ENCODE measurements at regions not wholly inside any gene's neighbourhood (a gene's known extent, or its start where the extent isn't known, plus 50 kb on each side); places are given as distances from the start of the nearest gene placed in this dataset.
A peak's percentile ranks its signal among the peaks of the same experiment; 100 is the strongest.

- Histone ChIP-seq H3K79me2 (ENCODE audit: control insufficient read depth, insufficient read depth, low read length) (no peaks in the 10 kb centered on the region), H3K4me3 (no peak overlapping the region), H3K4me2 (ENCODE audit: insufficient read depth, low read length) (no peak overlapping the region), H4K20me1 (replicated peaks; ENCODE audit: control insufficient read depth, insufficient read depth, low read length) (no peaks in the 10 kb centered on the region), H3K4me1 (replicated peaks in 1 of 2; ENCODE audit: control insufficient read depth in 2 of 2, insufficient read depth in 2 of 2, low read length in 2 of 2) (no peaks in the 10 kb centered on the region; a peak in 1 of 5 replicates), H3K27me3 (ENCODE audit: control insufficient read depth in 2 of 2, insufficient read depth in 2 of 2, low read length in 2 of 2) (no peaks in the 10 kb centered on the region), H3K36me3 (ENCODE audit: control insufficient read depth, insufficient read depth, low read length) (no peaks in the 10 kb centered on the region), H3K27ac (ENCODE audit: extremely low read depth, low read depth, low read length) (no peak overlapping the region), H2AFZ (ENCODE audit: low read depth, low read length) (no peak overlapping the region), H3K9ac (ENCODE audit: insufficient read depth in 1 of 2, low read depth in 2 of 2, low read length in 2 of 2) (no peak overlapping the region), H3K9me1 (ENCODE audit: control insufficient read depth, insufficient read depth, low read length) (no peaks in the 10 kb centered on the region), H3K9me3 (replicated peaks; ENCODE audit: control insufficient read depth, insufficient read depth, low read depth, low read length) (no peaks in the 10 kb centered on the region)
- ChIA-PET POLR2A (no interaction called here), CTCF (ENCODE audit: low intra/inter-chr PET ratio) (no interaction called here)
- no TSS peak for BruUV-seq (replicated peaks)
- ATAC-seq (no peak), DNase-seq (ENCODE audit: extremely low read depth in 1 of 4, low spot score in 3 of 4) (no peak), FAIRE-seq (no peak)
- in situ Hi-C loops (cut with MboI) (no loop called here), intact Hi-C loops (cut with micrococcal nuclease) (no loop called here)
- TF ChIP-seq REST (IDR thresholded peaks at IDR 0.05; ENCODE audit: borderline replicate concordance) (no peak), REST (CRISPR knock-in tag; IDR thresholded peaks at IDR 0.05; ENCODE audit: low read depth) (no peak), ETV5 (CRISPR knock-in tag; IDR thresholded peaks at IDR 0.05; ENCODE audit: low read depth) (no peak), ETV6 (IDR thresholded peaks at IDR 0.05; ENCODE audit: borderline replicate concordance in 1 of 2, low read depth in 2 of 2, low read length in 1 of 2) (no peak), ETV6 (CRISPR knock-in tag; IDR thresholded peaks at IDR 0.05; ENCODE audit: borderline replicate concordance) (no peak), SRSF3 (IDR thresholded peaks at IDR 0.05; ENCODE audit: insufficient read depth, low read length) (no peak), ZNF512 (tag; IDR thresholded peaks at IDR 0.05) (peak; percentile 64; the same call in 1 of the 2 replicates)
Observed at GRCh38 chr13:108534728-108535127, 94.7 kb upstream of the MYO16 start.

Measured in K562 (cell line).